HEK293T (cell line): ENCODE measurements at regions not wholly inside any gene's neighbourhood (a gene's known extent, or its start where the extent isn't known, plus 50 kb on each side); places are given as distances from the start of the nearest gene placed in this dataset.

ENCODE experiments used
- CTCF ChIA-PET: fragments of 350-600 bp; formaldehyde crosslinking; extraction: SDS; loops from one replicate; lab custom pipeline; 2021; ENCODE audit warnings: antibody characterized with exemption, inconsistent platforms; lab: Yijun Ruan, JAX
- POLR2A ChIA-PET: fragments of 350-600 bp; formaldehyde crosslinking; extraction: SDS; loops from one replicate; lab custom pipeline; 2020; ENCODE audit warnings: antibody characterized with exemption, inconsistent platforms; lab: Yijun Ruan, JAX
- DNase-seq: peaks from one replicate; pipeline ENCODE4 v3.0.0; 2012; ENCODE audit warnings: mixed read lengths; ENCODE audit errors: extremely low spot score
- ARNT ChIP-seq: fragments of 450-650 bp; IDR thresholded peaks from 2 replicates; pipeline ENCODE4 v1.6.1; 2017; ENCODE audit warnings: mild to moderate bottlenecking
- BHLHE40 ChIP-seq: fragments of 450-650 bp; IDR thresholded peaks from 2 replicates; pipeline ENCODE4 v1.6.1; 2016; ENCODE audit warnings: mild to moderate bottlenecking, moderate library complexity, borderline replicate concordance
- CTBP1 ChIP-seq: fragments of 450-650 bp; IDR thresholded peaks from 2 replicates; pipeline ENCODE4 v1.6.1; 2016; ENCODE audit warnings: borderline replicate concordance
- ELF4 ChIP-seq: fragments of 450-650 bp; IDR thresholded peaks from 2 replicates; pipeline ENCODE4 v1.6.1; 2017; ENCODE audit warnings: antibody characterized with exemption
- FOXA1 ChIP-seq: fragments of 450-650 bp; IDR thresholded peaks from 2 replicates; pipeline ENCODE4 v1.6.1; 2016; ENCODE audit warnings: mild to moderate bottlenecking
- FOXK2 ChIP-seq: fragments of 450-650 bp; IDR thresholded peaks from 2 replicates; pipeline ENCODE4 v1.6.1; 2016; ENCODE audit warnings: mild to moderate bottlenecking
- FOXM1 ChIP-seq: fragments of 450-650 bp; IDR thresholded peaks from 2 replicates; pipeline ENCODE4 v1.6.1; 2017; ENCODE audit warnings: mild to moderate bottlenecking, borderline replicate concordance
- HDGF ChIP-seq: fragments of 450-650 bp; IDR thresholded peaks from 2 replicates; pipeline ENCODE4 v1.6.1; 2017; ENCODE audit warnings: antibody characterized with exemption, borderline replicate concordance
- L3MBTL2 ChIP-seq: fragments of 450-650 bp; conservative IDR thresholded peaks from 2 replicates; pipeline ENCODE4 v1.6.1; 2016; ENCODE audit warnings: mild to moderate bottlenecking
- LEF1 ChIP-seq: fragments of 450-650 bp; IDR thresholded peaks from 2 replicates; pipeline ENCODE4 v1.6.1; 2017; ENCODE audit warnings: mild to moderate bottlenecking, borderline replicate concordance
- NFRKB ChIP-seq: fragments of 450-650 bp; IDR thresholded peaks from 2 replicates; pipeline ENCODE4 v1.6.1; 2016; ENCODE audit warnings: mild to moderate bottlenecking, moderate library complexity
- PKNOX1 ChIP-seq: fragments of 450-650 bp; IDR thresholded peaks from 2 replicates; pipeline ENCODE4 v1.6.1; 2016
- SP1 ChIP-seq: fragments of 450-650 bp; IDR thresholded peaks from 2 replicates; pipeline ENCODE4 v1.6.1; 2017
- SUZ12 ChIP-seq: fragments of 450-650 bp; IDR thresholded peaks from 2 replicates; pipeline ENCODE4 v1.6.1; 2016; ENCODE audit warnings: mild to moderate bottlenecking
- TARDBP ChIP-seq: fragments of 450-650 bp; IDR thresholded peaks from 2 replicates; pipeline ENCODE4 v1.6.1; 2016
- ZNF384 ChIP-seq: fragments of 450-650 bp; IDR thresholded peaks from 2 replicates; pipeline ENCODE4 v1.6.1; 2016

GRCh38 chr3:192033246-192033645 is 572.3 kb downstream of the PYDC2 start:
- TF ChIP-seq FOXK2 (no peak), SP1 (no peak), BHLHE40 (no peak), FOXM1 (no peak), ARNT (no peak), HDGF (no peak), CTBP1 (no peak), FOXA1 (no peak), SUZ12 (no peak), ZNF384 (no peak), ELF4 (no peak), LEF1 (no peak), PKNOX1 (no peak), TARDBP (no peak), L3MBTL2 (no peak), NFRKB (no peak)
- CTCF ChIA-PET: no interaction called here
- DNase-seq: no peak
- POLR2A ChIA-PET: no interaction called here

- DNase-seq: no peak
- POLR2A ChIA-PET: no interaction called here
- TF ChIP-seq NFRKB (no peak), SUZ12 (no peak), BHLHE40 (no peak), FOXM1 (no peak), SP1 (no peak), L3MBTL2 (no peak)
- CTCF ChIA-PET: no interaction called here
Measured at GRCh38 chr3:192038726-192039125, 577.8 kb downstream of the PYDC2 start.

GRCh38 chr3:192039593-192039992 is 578.6 kb downstream of the PYDC2 start:
- ChIA-PET POLR2A (no interaction called here), CTCF (no interaction called here)
- no peak for DNase-seq
- TF ChIP-seq PKNOX1: no peak
- no peak for TF ChIP-seq L3MBTL2
- TF ChIP-seq ELF4: no peak
- TF ChIP-seq ARNT: no peak
- no peak for TF ChIP-seq BHLHE40
- no peak for TF ChIP-seq ZNF384
- no peak for TF ChIP-seq TARDBP
- no peak for TF ChIP-seq LEF1
- no peak for TF ChIP-seq FOXA1
- TF ChIP-seq SP1: no peak

GRCh38 chr3:192040282-192041043 is 579.5 kb downstream of the PYDC2 start:
- CTCF ChIA-PET: no interaction called here
- no peak for TF ChIP-seq SP1
- no peak for TF ChIP-seq ELF4
- no peak for TF ChIP-seq NFRKB
- TF ChIP-seq SUZ12: no peak
- no peak for TF ChIP-seq ARNT
- TF ChIP-seq LEF1: no peak
- no peak for TF ChIP-seq L3MBTL2
- no peak for TF ChIP-seq TARDBP
- TF ChIP-seq ZNF384: no peak
- TF ChIP-seq FOXA1: no peak
- TF ChIP-seq HDGF: no peak
- TF ChIP-seq FOXM1: no peak
- no peak for TF ChIP-seq PKNOX1
- TF ChIP-seq BHLHE40: no peak
- no peak for TF ChIP-seq FOXK2
- TF ChIP-seq CTBP1: no peak
- POLR2A ChIA-PET: no interaction called here
- no peak for DNase-seq

- CTCF ChIA-PET: no interaction called here
- TF ChIP-seq FOXA1 (no peak), NFRKB (no peak)
- POLR2A ChIA-PET: no interaction called here
Measured at GRCh38 chr3:192042116-192042515, 581.2 kb downstream of the PYDC2 start.

GRCh38 chr3:192054881-192055280 is 593.9 kb downstream of the PYDC2 start:
- no peak for DNase-seq
- TF ChIP-seq FOXK2 (no peak), FOXM1 (no peak), HDGF (no peak), NFRKB (no peak), CTBP1 (no peak), ARNT (no peak), LEF1 (no peak), BHLHE40 (no peak), SP1 (no peak), ZNF384 (no peak), L3MBTL2 (no peak), ELF4 (no peak), SUZ12 (no peak), TARDBP (no peak), PKNOX1 (no peak), FOXA1 (no peak)
- ChIA-PET CTCF (no interaction called here), POLR2A (no interaction called here)

More at GRCh38 chr3:192042116-192042515, 581.2 kb downstream of the PYDC2 start:
- DNase-seq: no peak
